Uterus (tissue), 3 donors: ENCODE measurements at regions not wholly inside any gene's neighbourhood (a gene's known extent, or its start where the extent isn't known, plus 50 kb on each side); places are given as distances from the start of the nearest gene placed in this dataset.

Experiments used
- DNase-seq, 2 donors: peaks; one replicate each; pipeline ENCODE4 v3.0.0-alpha.2; 2019 to 2020
- H3K27ac ChIP-seq, 2 donors: fragments of 200-600 bp; sonication (generic); 1 replicate in 1 of 2; 2 replicates in 1 of 2; pipeline ENCODE4 v1.5.1; 2016 to 2018
- H3K27me3 ChIP-seq, 2 donors: fragments of 200-600 bp; sonication (generic); one replicate each; pipeline ENCODE4 v1.5.1; 2018 to 2019; ENCODE audit warnings: control low read depth in 1 of 2
- H3K36me3 ChIP-seq, 2 donors: fragments of 200-600 bp; sonication (generic); one replicate each; pipeline ENCODE4 v1.5.1; 2019; ENCODE audit warnings: control low read depth in 1 of 2
- H3K4me1 ChIP-seq, 2 donors: fragments of 200-600 bp; sonication (generic); one replicate each; pipeline ENCODE4 v1.5.1; 2018 to 2019; ENCODE audit warnings: control low read depth in 1 of 2
- H3K4me3 ChIP-seq, 2 donors: fragments of 200-600 bp; sonication (generic); 1 replicate in 1 of 2; 2 replicates in 1 of 2; pipeline ENCODE4 v1.5.1; 2018 to 2019; ENCODE audit warnings: mild to moderate bottlenecking in 1 of 2
- H3K9me3 ChIP-seq, 2 donors: fragments of 200-600 bp; sonication (generic); one replicate each; pipeline ENCODE4 v1.5.1; 2019; ENCODE audit warnings: control low read depth in 1 of 2
- CTCF ChIP-seq, 4 experiments: fragments of 200-600 bp in 2 of 4; fragments of 450-650 bp in 2 of 4; sonication (generic) in 2 of 4; IDR thresholded peaks; one replicate each; pipeline ENCODE4 v1.5.1; 2016 to 2019; ENCODE audit warnings: antibody characterized with exemption in 4 of 4, mild to moderate bottlenecking in 2 of 4, moderate library complexity in 1 of 4
- POLR2A ChIP-seq, 2 donors: fragments of 450-650 bp; IDR thresholded peaks; one replicate each; pipeline ENCODE4 v1.6.1; 2016; ENCODE audit warnings: antibody characterized with exemption in 2 of 2, mild to moderate bottlenecking in 1 of 2, moderate library complexity in 1 of 2
- intact Hi-C: fragments of 100-400 bp; cut with DNase I; formaldehyde crosslinking; loops from one replicate; pipeline ENCODE4 v1.15.1; 2023; ENCODE audit warnings: low total_unique reads
- donor health status: DM: yes; HTN: yes; CAD: no.

- no peak for DNase-seq
These were observed 84.5 kb downstream of the ZIC1 start for GRCh38 chr3:147493666-147494065.

GRCh38 chr3:147497286-147497685 lies 88.1 kb downstream of the ZIC1 start:
- Histone ChIP-seq H3K4me3 (no peak overlapping the region), H3K27ac (no peak overlapping the region), H3K9me3 (no peaks in the 10 kb centered on the region), H3K27me3 (no peaks in the 10 kb centered on the region), H3K4me1 (no peaks in the 10 kb centered on the region), H3K36me3 (no peaks in the 10 kb centered on the region)
- intact Hi-C loops, result no loop called here
- TF ChIP-seq CTCF (IDR thresholded peaks at IDR 0.05), result no peak
- no peak for TF ChIP-seq POLR2A (IDR thresholded peaks at IDR 0.05)
- DNase-seq, result no peak

More at GRCh38 chr3:147493666-147494065, 84.5 kb downstream of the ZIC1 start:
- H3K9me3 ChIP-seq, result no peaks in the 10 kb centered on the region
- no peaks in the 10 kb centered on the region for H3K36me3 ChIP-seq
- TF ChIP-seq POLR2A (IDR thresholded peaks at IDR 0.05) (no peak), CTCF (IDR thresholded peaks at IDR 0.05) (no peak)
- H3K4me3 ChIP-seq, result no peak overlapping the region
- H3K27ac ChIP-seq, result no peak overlapping the region
- intact Hi-C loops, result no loop called here
- no peaks in the 10 kb centered on the region for H3K27me3 ChIP-seq
- no peaks in the 10 kb centered on the region for H3K4me1 ChIP-seq

- Histone ChIP-seq H3K4me1 (no peaks in the 10 kb centered on the region), H3K9me3 (no peaks in the 10 kb centered on the region), H3K27me3 (no peaks in the 10 kb centered on the region), H3K4me3 (no peak overlapping the region), H3K36me3 (no peaks in the 10 kb centered on the region), H3K27ac (no peak overlapping the region)
- no peak for TF ChIP-seq CTCF (IDR thresholded peaks at IDR 0.05)
- TF ChIP-seq POLR2A (IDR thresholded peaks at IDR 0.05), result no peak
- peak; percentile 15 to 19 for DNase-seq
- intact Hi-C loops, result no loop called here
These were observed 98.6 kb downstream of the ZIC1 start for GRCh38 chr3:147507638-147508286.

- no peak overlapping the region for H3K27ac ChIP-seq
- H3K27me3 ChIP-seq, result no peaks in the 10 kb centered on the region
- H3K36me3 ChIP-seq, result no peaks in the 10 kb centered on the region
- intact Hi-C loops, result no loop called here
- TF ChIP-seq POLR2A (IDR thresholded peaks at IDR 0.05) (no peak), CTCF (IDR thresholded peaks at IDR 0.05) (no peak)
- DNase-seq, result no peak
- no peak overlapping the region for H3K4me3 ChIP-seq
- no peaks in the 10 kb centered on the region for H3K9me3 ChIP-seq
- no peaks in the 10 kb centered on the region for H3K4me1 ChIP-seq
These were observed 100.3 kb downstream of the ZIC1 start for GRCh38 chr3:147509448-147509847.

GRCh38 chr3:147513785-147514184 lies 104.6 kb downstream of the ZIC1 start:
- Histone ChIP-seq H3K4me3 (no peak overlapping the region), H3K36me3 (no peaks in the 10 kb centered on the region), H3K27me3 (no peaks in the 10 kb centered on the region), H3K27ac (no peak overlapping the region), H3K4me1 (no peaks in the 10 kb centered on the region), H3K9me3 (no peaks in the 10 kb centered on the region)
- no peak for TF ChIP-seq POLR2A (IDR thresholded peaks at IDR 0.05)
- TF ChIP-seq CTCF (IDR thresholded peaks at IDR 0.05), result no peak
- DNase-seq, result no peak
- intact Hi-C loops, result no loop called here
